IPS DF 19.7 (cell line): ENCODE measurements at regions not wholly inside any gene's neighbourhood (a gene's known extent, or its start where the extent isn't known, plus 50 kb on each side); places are given as distances from the start of the nearest gene placed in this dataset.
A peak's percentile ranks its signal among the peaks of the same experiment; 100 is the strongest.

ENCODE experiments used
- DNase-seq: peaks from one replicate; pipeline ENCODE4 v3.0.0-alpha.2; 2013; ENCODE audit warnings: low read depth, low spot score

- DNase-seq = no peak
Observed at GRCh38 chr3:180340395-180340794, 261.6 kb upstream of the TTC14 start.

- DNase-seq = no peak
Observed at GRCh38 chr3:180341516-180341915, 260.4 kb upstream of the TTC14 start.

GRCh38 chr3:180351601-180352000, 250.4 kb upstream of the TTC14 start:
- no peak for DNase-seq

GRCh38 chr3:180352261-180352660, 249.7 kb upstream of the TTC14 start:
- DNase-seq = no peak

GRCh38 chr3:180354214-180354613, 247.7 kb upstream of the TTC14 start:
- DNase-seq = no peak

GRCh38 chr3:180358179-180358578, 243.8 kb upstream of the TTC14 start:
- DNase-seq = no peak

- DNase-seq = no peak
Observed at GRCh38 chr3:180359061-180359952, 242.7 kb upstream of the TTC14 start.

- no peak for DNase-seq
Observed at GRCh38 chr3:180359953-180360279, 242.0 kb upstream of the TTC14 start.

GRCh38 chr3:180362081-180362480, 239.9 kb upstream of the TTC14 start:
- DNase-seq = no peak

GRCh38 chr3:180375831-180376230, 226.1 kb upstream of the TTC14 start:
- DNase-seq = no peak

GRCh38 chr3:180378496-180378895, 223.5 kb upstream of the TTC14 start:
- no peak for DNase-seq

- peak; percentile 2 for DNase-seq
Observed at GRCh38 chr3:180382638-180383180, 219.3 kb upstream of the TTC14 start.

GRCh38 chr3:180383332-180384020, 218.5 kb upstream of the TTC14 start:
- DNase-seq = no peak

- no peak for DNase-seq
Observed at GRCh38 chr3:180390313-180390712, 211.7 kb upstream of the TTC14 start.

GRCh38 chr3:180391001-180391400, 211.0 kb upstream of the TTC14 start:
- DNase-seq = no peak

- no peak for DNase-seq
Observed at GRCh38 chr3:180401226-180401625, 200.7 kb upstream of the TTC14 start.

- no peak for DNase-seq
Observed at GRCh38 chr3:180402471-180403073, 199.4 kb upstream of the TTC14 start.

GRCh38 chr3:180403156-180403555, 198.8 kb upstream of the TTC14 start:
- no peak for DNase-seq

- DNase-seq = no peak
Observed at GRCh38 chr3:180408654-180409053, 193.3 kb upstream of the TTC14 start.

- no peak for DNase-seq
Observed at GRCh38 chr3:180409170-180409569, 192.8 kb upstream of the TTC14 start.

- no peak for DNase-seq
Observed at GRCh38 chr3:180409883-180410282, 192.1 kb upstream of the TTC14 start.

GRCh38 chr3:180414157-180414556, 187.8 kb upstream of the TTC14 start:
- no peak for DNase-seq
